ENCODE measurements at regions not wholly inside any gene's neighbourhood (a gene's known extent, or its start where the extent isn't known, plus 50 kb on each side); places are given as distances from the start of the nearest gene placed in this dataset.
"Not testable (repeated sequence)": the region's sequence is repeated elsewhere in the genome, so short reads cannot be mapped to it uniquely, and the experiment has no call there.

- H4K91ac ChIP-seq (replicated peaks; ENCODE audit: insufficient read length, low read length); H3K4me2 ChIP-seq (ENCODE audit: insufficient read depth in 1 of 2, low read depth in 2 of 2, low read length in 2 of 2); H3K56ac ChIP-seq (replicated peaks; ENCODE audit: insufficient read length, low read depth, low read length); H3K9ac ChIP-seq (replicated peaks in 1 of 4; ENCODE audit: extremely low read depth in 1 of 4, low read depth in 3 of 4, low read length in 3 of 4); H4K20me1 ChIP-seq (replicated peaks in 1 of 2; ENCODE audit: control insufficient read depth in 1 of 2, insufficient read depth in 2 of 2, low read length in 2 of 2); H3K18ac ChIP-seq (ENCODE audit: extremely low read depth, low read length); H4K5ac ChIP-seq (ENCODE audit: insufficient read length, low read depth, low read length); H4K8ac ChIP-seq (ENCODE audit: extremely low read depth, insufficient read depth, low read length); DNase-seq (ENCODE audit: low read depth in 1 of 2, low spot score in 2 of 2); H3K9me3 ChIP-seq (ENCODE audit: insufficient read depth in 2 of 2, low read depth in 1 of 2, low read length in 1 of 2); H3K14ac ChIP-seq (ENCODE audit: insufficient read length); H3K36me3 ChIP-seq (ENCODE audit: control insufficient read depth in 2 of 4, insufficient read depth in 4 of 4, low read length in 3 of 4); H3K79me1 ChIP-seq (ENCODE audit: low read depth, low read length); H3K4me1 ChIP-seq (replicated peaks in 1 of 4; ENCODE audit: control insufficient read depth in 3 of 4, insufficient read depth in 4 of 4, low read length in 3 of 4); H3K23ac ChIP-seq (ENCODE audit: insufficient read length); H2BK15ac ChIP-seq (ENCODE audit: low read length); H3K4ac ChIP-seq (replicated peaks; ENCODE audit: insufficient read length, low read depth, low read length); H2BK12ac ChIP-seq (ENCODE audit: low read depth, low read length); H3K23me2 ChIP-seq (ENCODE audit: low read depth, low read length); H2AFZ ChIP-seq (ENCODE audit: low read length); H3K27me3 ChIP-seq (replicated peaks in 1 of 4; ENCODE audit: control insufficient read depth in 3 of 4, extremely low read depth in 1 of 4, insufficient read depth in 3 of 4, low read length in 3 of 4); H3K27ac ChIP-seq (ENCODE audit: low read depth, low read length); H3K4me3 ChIP-seq (ENCODE audit: extremely low read depth in 1 of 4, insufficient read depth in 2 of 4, low read depth in 3 of 4, low read length in 4 of 4); FAIRE-seq; CTCF ChIA-PET (ENCODE audit: partially characterized antibody); H2BK20ac ChIP-seq (ENCODE audit: low read length); H2BK5ac ChIP-seq (ENCODE audit: low read depth, low read length); H2BK120ac ChIP-seq (replicated peaks; ENCODE audit: low read depth, low read length); POLR2A ChIA-PET (ENCODE audit: partially characterized antibody); H2AK5ac ChIP-seq (ENCODE audit: low read depth, low read length); H3K79me2 ChIP-seq (ENCODE audit: control insufficient read depth in 1 of 2, insufficient read depth in 2 of 2, low read length in 2 of 2): not testable (repeated sequence)
- 88% methylated on average over 5 of the region's 5 CpGs; no CpG with 5 or more reads in 1 of the 2 experiments for WGBS, 2 experiments (ENCODE audit: extremely low coverage in 1 of 2, insufficient coverage in 1 of 2, insufficient read length in 1 of 2, insufficient replicate concordance in 2 of 2, low coverage in 1 of 2, low lambda C conversion rate in 2 of 2, missing lambda C conversion rate in 1 of 2)
These were observed 244.4 kb downstream of the ASMT start for GRCh38 chrX:1859266-1859665.

Measured in H1 (cell line).